GM12864 (cell line): ENCODE measurements at regions not wholly inside any gene's neighbourhood (a gene's known extent, or its start where the extent isn't known, plus 50 kb on each side); places are given as distances from the start of the nearest gene placed in this dataset.

Experiments used
- DNase-seq: peaks from one replicate; pipeline ENCODE4 v3.0.0-alpha.2; 2011; ENCODE audit warnings: low read depth
- H3K4me3 ChIP-seq: 2 replicates; pipeline ENCODE4 v1.5.1; 2011; ENCODE audit warnings: mild to moderate bottlenecking, low read depth, low read length, control low read depth
- CTCF ChIP-seq: IDR thresholded peaks from 2 replicates; pipeline ENCODE4 v1.5.1; 2011; ENCODE audit warnings: low read depth, mild to moderate bottlenecking, moderate library complexity, low read length, control low read depth, inconsistent platforms; ENCODE audit errors: missing control alignments

- no peak for DNase-seq
- no peak for TF ChIP-seq CTCF
- H3K4me3 ChIP-seq, result no peak overlapping the region
Observed at GRCh38 chr9:26418480-26418879, 474.1 kb downstream of the CAAP1 start.

- TF ChIP-seq CTCF, result no peak
- no peak overlapping the region for H3K4me3 ChIP-seq
- DNase-seq, result no peak
Observed at GRCh38 chr9:26415528-26415927, 477.1 kb downstream of the CAAP1 start.

- H3K4me3 ChIP-seq, result no peak overlapping the region
- DNase-seq, result no peak
- TF ChIP-seq CTCF, result no peak
Observed at GRCh38 chr9:26413611-26414010, 479.0 kb downstream of the CAAP1 start.

GRCh38 chr9:26412446-26412845 lies 480.2 kb downstream of the CAAP1 start:
- H3K4me3 ChIP-seq, result no peak overlapping the region
- no peak for DNase-seq
- TF ChIP-seq CTCF, result no peak

GRCh38 chr9:26406676-26407075 lies 485.9 kb downstream of the CAAP1 start:
- no peak for TF ChIP-seq CTCF
- DNase-seq, result no peak
- no peak overlapping the region for H3K4me3 ChIP-seq

- H3K4me3 ChIP-seq, result no peak overlapping the region
- TF ChIP-seq CTCF, result no peak
Observed at GRCh38 chr9:26399556-26399955, 493.0 kb downstream of the CAAP1 start.

GRCh38 chr9:26394025-26394424 lies 498.6 kb downstream of the CAAP1 start:
- DNase-seq, result no peak
- H3K4me3 ChIP-seq, result no peak overlapping the region
- TF ChIP-seq CTCF, result no peak

More at GRCh38 chr9:26399556-26399955, 493.0 kb downstream of the CAAP1 start:
- DNase-seq, result no peak
